ENCODE measurements at regions not wholly inside any gene's neighbourhood (a gene's known extent, or its start where the extent isn't known, plus 50 kb on each side); places are given as distances from the start of the nearest gene placed in this dataset.

DNA sequence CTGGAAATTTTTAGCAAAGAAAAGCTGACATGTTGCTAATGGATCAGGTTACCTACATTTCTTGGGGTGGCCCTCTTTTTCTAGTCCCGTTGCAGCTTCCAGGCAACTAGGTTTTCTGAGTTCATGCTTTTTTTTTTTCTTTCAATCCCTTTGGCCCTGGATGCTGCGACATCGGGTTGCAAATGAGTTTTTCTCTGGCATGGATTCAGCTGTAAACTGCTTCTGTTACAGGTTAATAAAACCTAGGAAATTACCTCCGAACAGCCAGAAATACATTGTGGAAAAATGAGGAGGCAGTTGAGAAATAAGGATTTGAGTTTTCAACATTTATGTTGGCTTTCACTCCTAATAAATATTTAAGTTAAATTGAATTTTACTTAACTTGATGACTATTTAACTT is 149.8 kb upstream of the MAF start:
- DNase-seq (ENCODE audit: low spot score) = no peak
- no peak overlapping the region for H3K4me3 ChIP-seq (ENCODE audit: low read depth, low read length, poor library complexity, severe bottlenecking)
- ChIA-PET POLR2A (ENCODE audit: low non-redundant PET) (no interaction called here), CTCF (no interaction called here)
- TF ChIP-seq EZH2 (IDR thresholded peaks at IDR 0.05; ENCODE audit: borderline replicate concordance, low read depth, low read length, poor library complexity, severe bottlenecking) = no peak
- TF ChIP-seq, protein P1, sequence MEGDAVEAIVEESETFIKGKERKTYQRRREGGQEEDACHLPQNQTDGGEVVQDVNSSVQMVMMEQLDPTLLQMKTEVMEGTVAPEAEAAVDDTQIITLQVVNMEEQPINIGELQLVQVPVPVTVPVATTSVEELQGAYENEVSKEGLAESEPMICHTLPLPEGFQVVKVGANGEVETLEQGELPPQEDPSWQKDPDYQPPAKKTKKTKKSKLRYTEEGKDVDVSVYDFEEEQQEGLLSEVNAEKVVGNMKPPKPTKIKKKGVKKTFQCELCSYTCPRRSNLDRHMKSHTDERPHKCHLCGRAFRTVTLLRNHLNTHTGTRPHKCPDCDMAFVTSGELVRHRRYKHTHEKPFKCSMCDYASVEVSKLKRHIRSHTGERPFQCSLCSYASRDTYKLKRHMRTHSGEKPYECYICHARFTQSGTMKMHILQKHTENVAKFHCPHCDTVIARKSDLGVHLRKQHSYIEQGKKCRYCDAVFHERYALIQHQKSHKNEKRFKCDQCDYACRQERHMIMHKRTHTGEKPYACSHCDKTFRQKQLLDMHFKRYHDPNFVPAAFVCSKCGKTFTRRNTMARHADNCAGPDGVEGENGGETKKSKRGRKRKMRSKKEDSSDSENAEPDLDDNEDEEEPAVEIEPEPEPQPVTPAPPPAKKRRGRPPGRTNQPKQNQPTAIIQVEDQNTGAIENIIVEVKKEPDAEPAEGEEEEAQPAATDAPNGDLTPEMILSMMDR (conservative IDR thresholded peaks at IDR 0.05; ENCODE audit: low read depth, low read length) = no peak
- no TSS peak for BruUV-seq (replicated peaks)
- H3K9me3 ChIP-seq (ENCODE audit: low read depth, low read length, poor library complexity, severe bottlenecking) = no peaks in the 10 kb centered on the region
- H3K27ac ChIP-seq (ENCODE audit: low read depth, low read length, poor library complexity, severe bottlenecking) = no peak overlapping the region
- H3K4me1 ChIP-seq (ENCODE audit: insufficient read depth, low read length, poor library complexity, severe bottlenecking) = no peaks in the 10 kb centered on the region
- no peaks in the 10 kb centered on the region for H3K27me3 ChIP-seq (replicated peaks; ENCODE audit: insufficient read depth, low read depth, low read length, poor library complexity)
- intact Hi-C loops (cut with micrococcal nuclease; ENCODE audit: unreplicated experiment) = no loop called here
- H3K36me3 ChIP-seq (ENCODE audit: insufficient read depth, low read length, poor library complexity, severe bottlenecking) = no peaks in the 10 kb centered on the region

DNA sequence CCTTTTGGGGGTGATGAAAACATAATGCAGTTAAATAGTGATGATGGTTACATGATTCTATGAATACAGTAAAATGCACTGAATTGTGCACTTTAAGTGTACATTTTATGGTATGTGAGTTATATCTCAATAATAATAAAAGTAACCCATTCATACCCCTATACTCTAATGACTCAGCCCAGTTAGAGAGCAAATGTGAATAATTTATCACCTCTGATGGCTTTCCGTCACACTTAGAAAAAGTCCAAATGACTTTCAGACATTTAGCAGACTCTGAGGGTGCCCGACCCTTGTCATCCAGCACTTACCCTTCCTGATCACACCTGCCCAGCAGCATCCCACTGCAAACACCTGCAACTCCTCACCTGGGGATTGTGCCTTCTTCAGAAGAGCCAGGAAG is 148.1 kb upstream of the MAF start:
- intact Hi-C loops (cut with micrococcal nuclease; ENCODE audit: unreplicated experiment) = no loop called here
- TF ChIP-seq, protein P1 (conservative IDR thresholded peaks at IDR 0.05; ENCODE audit: low read depth, low read length) = no peak
- no peak for TF ChIP-seq EZH2 (IDR thresholded peaks at IDR 0.05; ENCODE audit: borderline replicate concordance, low read depth, low read length, poor library complexity, severe bottlenecking)
- H3K36me3 ChIP-seq (ENCODE audit: insufficient read depth, low read length, poor library complexity, severe bottlenecking) = no peaks in the 10 kb centered on the region
- BruUV-seq (replicated peaks) = no TSS peak
- POLR2A ChIA-PET (ENCODE audit: low non-redundant PET) = no interaction called here
- CTCF ChIA-PET = no interaction called here
- H3K27ac ChIP-seq (ENCODE audit: low read depth, low read length, poor library complexity, severe bottlenecking) = no peak overlapping the region
- H3K9me3 ChIP-seq (ENCODE audit: low read depth, low read length, poor library complexity, severe bottlenecking) = no peaks in the 10 kb centered on the region
- no peak overlapping the region for H3K4me3 ChIP-seq (ENCODE audit: low read depth, low read length, poor library complexity, severe bottlenecking)
- no peak for DNase-seq (ENCODE audit: low spot score)
- H3K4me1 ChIP-seq (ENCODE audit: insufficient read depth, low read length, poor library complexity, severe bottlenecking) = no peaks in the 10 kb centered on the region
- H3K27me3 ChIP-seq (replicated peaks; ENCODE audit: insufficient read depth, low read depth, low read length, poor library complexity) = no peaks in the 10 kb centered on the region

DNA sequence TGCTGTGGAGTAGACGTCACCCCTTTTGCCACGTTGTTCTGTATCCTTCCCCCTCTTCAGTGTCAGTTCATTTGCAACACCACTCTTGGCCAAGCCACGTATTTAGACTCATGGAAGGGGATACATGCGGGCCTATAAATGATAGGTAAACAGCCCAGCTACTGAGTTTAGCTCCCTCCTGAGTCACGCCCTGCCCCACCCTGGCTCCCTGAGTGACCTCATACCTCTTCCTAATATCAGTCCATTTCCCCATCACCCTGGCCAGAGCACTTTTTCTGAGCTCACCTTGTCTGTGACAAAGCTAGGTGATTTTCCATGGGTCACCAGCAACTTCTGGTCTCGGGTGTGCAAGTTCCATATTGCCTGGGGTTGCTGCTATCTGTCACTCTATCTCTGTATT is 147.2 kb upstream of the MAF start:
- CTCF ChIA-PET = no interaction called here
- Histone ChIP-seq H3K4me3 (ENCODE audit: low read depth, low read length, poor library complexity, severe bottlenecking) (no peak overlapping the region), H3K27me3 (replicated peaks; ENCODE audit: insufficient read depth, low read depth, low read length, poor library complexity) (no peaks in the 10 kb centered on the region), H3K9me3 (ENCODE audit: low read depth, low read length, poor library complexity, severe bottlenecking) (no peaks in the 10 kb centered on the region), H3K36me3 (ENCODE audit: insufficient read depth, low read length, poor library complexity, severe bottlenecking) (no peaks in the 10 kb centered on the region), H3K4me1 (ENCODE audit: insufficient read depth, low read length, poor library complexity, severe bottlenecking) (no peaks in the 10 kb centered on the region), H3K27ac (ENCODE audit: low read depth, low read length, poor library complexity, severe bottlenecking) (no peak overlapping the region)
- intact Hi-C loops (cut with micrococcal nuclease; ENCODE audit: unreplicated experiment) = no loop called here
- POLR2A ChIA-PET (ENCODE audit: low non-redundant PET) = no interaction called here
- no TSS peak for BruUV-seq (replicated peaks)
- TF ChIP-seq, protein P1 (conservative IDR thresholded peaks at IDR 0.05; ENCODE audit: low read depth, low read length) = no peak
- TF ChIP-seq EZH2 (IDR thresholded peaks at IDR 0.05; ENCODE audit: borderline replicate concordance, low read depth, low read length, poor library complexity, severe bottlenecking) = no peak
- no peak for DNase-seq (ENCODE audit: low spot score)
